ENCODE measurements at regions not wholly inside any gene's neighbourhood (a gene's known extent, or its start where the extent isn't known, plus 50 kb on each side); places are given as distances from the start of the nearest gene placed in this dataset.
A peak's percentile ranks its signal among the peaks of the same experiment; 100 is the strongest.

DNA sequence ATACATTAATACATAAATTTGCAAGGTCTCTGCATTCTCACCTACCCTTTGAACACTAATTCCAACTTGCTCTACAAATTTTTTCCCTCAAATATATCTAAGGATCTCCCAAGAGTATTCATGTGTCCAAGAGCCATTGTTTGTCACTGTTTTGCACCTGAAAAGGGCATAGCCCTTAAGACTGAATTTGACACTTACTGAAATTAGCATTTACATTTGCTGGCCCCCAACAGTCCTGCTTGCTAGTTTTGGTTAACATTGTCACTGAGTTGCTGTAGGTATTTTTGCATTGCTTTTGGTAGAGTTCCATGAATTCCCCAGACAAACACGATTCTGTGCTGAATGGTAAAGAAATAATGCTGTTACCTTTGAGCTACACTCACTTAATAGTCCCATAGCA is 57.3 kb downstream of the KCNA4 start:
- no peak for DNase-seq (ENCODE audit: extremely low read depth, low read depth)

- DNase-seq (ENCODE audit: extremely low read depth, low read depth) = no peak
These were observed 59.4 kb downstream of the KCNA4 start for GRCh38 chr11:29957431-29957830.

GRCh38 chr11:29956076-29956556 is 60.7 kb downstream of the KCNA4 start:
- no peak for DNase-seq (ENCODE audit: extremely low read depth, low read depth)

DNA sequence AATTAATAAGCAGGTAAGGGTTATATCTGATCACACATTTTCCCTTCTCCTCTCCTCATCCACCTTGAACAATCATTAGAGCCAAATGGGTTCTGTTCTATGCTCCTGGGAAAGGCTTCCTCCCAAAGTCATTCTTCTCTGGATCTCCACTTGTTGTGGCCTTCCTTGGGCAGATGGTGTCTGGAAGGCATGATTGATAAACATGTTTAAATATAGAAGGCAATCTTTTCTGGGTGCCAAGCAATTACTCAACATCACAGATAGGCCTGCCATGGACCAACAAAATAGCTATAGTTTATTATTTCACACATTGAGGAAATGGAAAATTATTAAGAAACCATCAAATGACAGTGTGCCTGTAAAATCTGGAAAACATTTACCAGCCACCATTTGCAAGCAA is 73.5 kb downstream of the KCNA4 start:
- DNase-seq (ENCODE audit: extremely low read depth, low read depth) = no peak

- DNase-seq (ENCODE audit: extremely low read depth, low read depth) = no peak
These were observed 79.3 kb downstream of the KCNA4 start for GRCh38 chr11:29937526-29937925.

- DNase-seq (ENCODE audit: extremely low read depth, low read depth) = no peak
These were observed 82.7 kb downstream of the KCNA4 start for GRCh38 chr11:29934115-29934638.

GRCh38 chr11:29916040-29916439 is 100.8 kb downstream of the KCNA4 start:
- no peak for DNase-seq (ENCODE audit: extremely low read depth, low read depth)

- peak; percentile 2 for DNase-seq (ENCODE audit: extremely low read depth, low read depth)
These were observed 102.5 kb downstream of the KCNA4 start for GRCh38 chr11:29914203-29914930.

GRCh38 chr11:29913352-29913751 is 103.5 kb downstream of the KCNA4 start:
- DNase-seq (ENCODE audit: extremely low read depth, low read depth) = no peak

- DNase-seq (ENCODE audit: extremely low read depth, low read depth) = no peak
These were observed 116.4 kb downstream of the KCNA4 start for GRCh38 chr11:29900382-29900781.

DNA sequence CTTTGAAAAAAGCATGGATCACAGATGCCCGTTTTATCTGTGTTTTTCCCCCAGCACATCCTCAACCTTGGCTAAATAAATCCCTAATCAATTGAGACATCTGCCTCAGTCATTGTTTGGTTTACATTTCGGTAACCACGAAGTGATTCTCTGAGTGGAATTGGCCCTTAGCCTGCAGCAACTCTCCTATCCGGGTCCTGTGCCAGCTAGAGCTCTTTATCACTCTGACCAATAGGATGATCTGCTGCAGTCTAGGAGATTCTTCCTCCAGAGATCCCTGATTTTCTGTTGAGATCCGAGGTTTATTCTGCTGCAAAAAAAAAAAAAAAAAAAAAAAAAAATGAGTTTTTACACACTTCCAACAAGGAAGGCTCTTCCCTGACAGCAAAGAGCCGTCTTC is 137.3 kb downstream of the KCNA4 start:
- no peak for DNase-seq (ENCODE audit: extremely low read depth, low read depth)

- DNase-seq (ENCODE audit: extremely low read depth, low read depth) = no peak
These were observed 140.6 kb downstream of the KCNA4 start for GRCh38 chr11:29876192-29876591.

DNA sequence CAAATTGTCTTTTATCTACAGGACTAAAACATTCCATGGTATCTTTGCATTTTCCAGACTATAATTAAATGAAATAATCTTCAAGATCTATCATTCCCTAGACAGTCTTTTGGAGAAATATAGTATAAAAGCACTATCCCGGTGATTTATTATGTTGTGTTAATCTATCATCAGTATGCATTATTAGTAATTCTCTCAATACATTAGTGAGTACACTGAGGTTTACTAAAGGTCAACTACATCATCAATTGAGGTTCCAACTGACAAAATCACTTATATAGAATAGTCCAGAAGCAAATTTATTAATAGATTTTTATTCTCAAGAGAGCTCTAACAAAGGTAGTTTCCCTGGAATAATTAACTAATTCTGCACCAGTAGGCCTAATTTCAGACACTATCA is 169.6 kb downstream of the KCNA4 start:
- no peak for DNase-seq (ENCODE audit: extremely low read depth, low read depth)

- DNase-seq (ENCODE audit: extremely low read depth, low read depth) = no peak
These were observed 172.0 kb downstream of the KCNA4 start for GRCh38 chr11:29844701-29845379.

DNA sequence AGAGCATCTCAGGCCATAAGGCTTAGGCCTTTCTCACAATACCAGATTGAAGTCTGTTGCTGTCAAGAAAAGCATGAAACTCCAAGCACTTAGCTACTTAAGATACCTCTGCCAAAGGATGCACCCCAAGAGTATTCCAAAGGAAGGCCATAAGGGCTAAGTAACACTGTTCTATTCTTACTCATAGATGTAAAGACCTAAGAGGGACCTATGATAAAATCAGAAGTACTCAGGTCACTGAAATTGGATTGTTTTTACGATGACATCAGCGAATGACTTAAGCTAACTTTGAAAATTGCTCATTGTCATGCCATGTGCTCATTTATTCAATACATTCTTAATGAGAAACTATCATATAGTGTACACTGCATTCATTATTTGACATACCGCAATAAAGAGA is 172.8 kb downstream of the KCNA4 start:
- DNase-seq (ENCODE audit: extremely low read depth, low read depth) = no peak

- no peak for DNase-seq (ENCODE audit: extremely low read depth, low read depth)
These were observed 174.8 kb downstream of the KCNA4 start for GRCh38 chr11:29842061-29842460.

- DNase-seq (ENCODE audit: extremely low read depth, low read depth) = no peak
These were observed 190.0 kb downstream of the KCNA4 start for GRCh38 chr11:29826878-29827277.

- DNase-seq (ENCODE audit: extremely low read depth, low read depth) = no peak
These were observed 200.5 kb downstream of the KCNA4 start for GRCh38 chr11:29816359-29816758.

- no peak for DNase-seq (ENCODE audit: extremely low read depth, low read depth)
These were observed 207.7 kb downstream of the KCNA4 start for GRCh38 chr11:29809121-29809520.

GRCh38 chr11:29802522-29802921 is 214.3 kb downstream of the KCNA4 start:
- DNase-seq (ENCODE audit: extremely low read depth, low read depth) = no peak

- DNase-seq (ENCODE audit: extremely low read depth, low read depth) = no peak
These were observed 215.3 kb downstream of the KCNA4 start for GRCh38 chr11:29801561-29801960.

GRCh38 chr11:29786092-29786491 is 230.7 kb downstream of the KCNA4 start:
- no peak for DNase-seq (ENCODE audit: extremely low read depth, low read depth)
